ENCODE measurements at regions not wholly inside any gene's neighbourhood (a gene's known extent, or its start where the extent isn't known, plus 50 kb on each side); places are given as distances from the start of the nearest gene placed in this dataset.

GRCh38 chr20:40583205-40583604, 105.8 kb downstream of the MAFB start:
- no peak overlapping the region for H3K4me3 ChIP-seq (ENCODE audit: low read depth, low read length)
- TF ChIP-seq CTCF (conservative IDR thresholded peaks at IDR 0.05; ENCODE audit: low read depth, low read length), result no peak
- DNase-seq (ENCODE audit: low read depth), result no peak

GRCh38 chr20:40582531-40582930, 106.5 kb downstream of the MAFB start:
- no peak overlapping the region for H3K4me3 ChIP-seq (ENCODE audit: low read depth, low read length)
- DNase-seq (ENCODE audit: low read depth), result no peak
- no peak for TF ChIP-seq CTCF (conservative IDR thresholded peaks at IDR 0.05; ENCODE audit: low read depth, low read length)

- TF ChIP-seq CTCF (conservative IDR thresholded peaks at IDR 0.05; ENCODE audit: low read depth, low read length), result no peak
- no peak for DNase-seq (ENCODE audit: low read depth)
- H3K4me3 ChIP-seq (ENCODE audit: low read depth, low read length), result no peak overlapping the region
These were observed 109.3 kb downstream of the MAFB start for GRCh38 chr20:40579701-40580100.

GRCh38 chr20:40578961-40579360, 110.1 kb downstream of the MAFB start:
- no peak for DNase-seq (ENCODE audit: low read depth)
- no peak for TF ChIP-seq CTCF (conservative IDR thresholded peaks at IDR 0.05; ENCODE audit: low read depth, low read length)
- no peak overlapping the region for H3K4me3 ChIP-seq (ENCODE audit: low read depth, low read length)

GRCh38 chr20:40575851-40576250, 113.2 kb downstream of the MAFB start:
- TF ChIP-seq CTCF (conservative IDR thresholded peaks at IDR 0.05; ENCODE audit: low read depth, low read length), result no peak
- no peak overlapping the region for H3K4me3 ChIP-seq (ENCODE audit: low read depth, low read length)
- DNase-seq (ENCODE audit: low read depth), result no peak

GRCh38 chr20:40572251-40572650, 116.8 kb downstream of the MAFB start:
- TF ChIP-seq CTCF (conservative IDR thresholded peaks at IDR 0.05; ENCODE audit: low read depth, low read length), result no peak
- no peak overlapping the region for H3K4me3 ChIP-seq (ENCODE audit: low read depth, low read length)
- DNase-seq (ENCODE audit: low read depth), result no peak

GRCh38 chr20:40571639-40572038, 117.4 kb downstream of the MAFB start:
- DNase-seq (ENCODE audit: low read depth), result no peak
- H3K4me3 ChIP-seq (ENCODE audit: low read depth, low read length), result no peak overlapping the region
- no peak for TF ChIP-seq CTCF (conservative IDR thresholded peaks at IDR 0.05; ENCODE audit: low read depth, low read length)

Measured in epithelial cell of proximal tubule (primary cell).